ENCODE measurements at regions not wholly inside any gene's neighbourhood (a gene's known extent, or its start where the extent isn't known, plus 50 kb on each side); places are given as distances from the start of the nearest gene placed in this dataset.

DNA sequence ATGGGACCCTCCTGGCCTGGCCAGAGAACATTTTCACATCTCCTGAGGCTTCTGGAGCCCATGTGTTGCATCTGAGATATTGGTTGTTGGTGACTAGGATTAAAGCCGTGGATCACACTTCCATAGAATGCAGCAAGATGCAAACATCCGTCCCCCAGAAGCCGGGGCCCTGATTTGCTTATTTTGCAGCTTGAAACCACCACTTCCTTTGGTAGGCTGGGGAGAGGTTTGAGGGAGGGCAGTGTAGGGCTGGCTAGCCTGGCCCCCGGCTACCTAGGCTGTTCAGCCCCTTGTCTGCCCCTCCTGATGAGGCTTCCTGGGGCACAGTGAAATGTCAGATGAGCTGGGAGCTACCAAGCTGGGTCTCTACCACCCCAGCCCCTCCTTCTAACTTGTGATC, 209.7 kb upstream of the PWP1 start:
- H3K9ac ChIP-seq (ENCODE audit: insufficient read depth, low read depth, low read length): no peak overlapping the region
- FAIRE-seq (no peak), ATAC-seq (no peak), DNase-seq (ENCODE audit: low spot score) (no peak)
- CTCF ChIA-PET (ENCODE audit: low intra/inter-chr PET ratio, low total read pairs): no interaction called here
- H3K36me3 ChIP-seq (replicated peaks in 1 of 2; ENCODE audit: control insufficient read depth in 1 of 2, insufficient read depth in 2 of 2, low read length in 2 of 2): no peaks in the 10 kb centered on the region
- intact Hi-C loops (cut with micrococcal nuclease; ENCODE audit: unreplicated experiment): no loop called here
- POLR2A ChIA-PET: no interaction called here
- no peak overlapping the region for H3K27ac ChIP-seq (ENCODE audit: extremely low read length, insufficient read depth, low read length)
- 0 out of 2 replicates have a peak, but pooled peaks cover 2% of the 10 kb centered on the region for H4K20me1 ChIP-seq (ENCODE audit: insufficient read depth, low read length)
- H2AFZ ChIP-seq (ENCODE audit: low read length): no peak overlapping the region
- no peaks in the 10 kb centered on the region for H3K27me3 ChIP-seq (ENCODE audit: control insufficient read depth in 1 of 2, insufficient read depth in 2 of 2, low read length in 2 of 2)
- no peak overlapping the region for H3K4me3 ChIP-seq (replicated peaks in 1 of 3; ENCODE audit: insufficient read depth in 1 of 3, low read depth in 2 of 3, low read length in 3 of 3)
- H3K9me3 ChIP-seq (ENCODE audit: low read length): no peaks in the 10 kb centered on the region
- TF ChIP-seq ZNF615 (CRISPR knock-in tag; IDR thresholded peaks at IDR 0.05; ENCODE audit: borderline replicate concordance): no peak
- TF ChIP-seq, protein P1, sequence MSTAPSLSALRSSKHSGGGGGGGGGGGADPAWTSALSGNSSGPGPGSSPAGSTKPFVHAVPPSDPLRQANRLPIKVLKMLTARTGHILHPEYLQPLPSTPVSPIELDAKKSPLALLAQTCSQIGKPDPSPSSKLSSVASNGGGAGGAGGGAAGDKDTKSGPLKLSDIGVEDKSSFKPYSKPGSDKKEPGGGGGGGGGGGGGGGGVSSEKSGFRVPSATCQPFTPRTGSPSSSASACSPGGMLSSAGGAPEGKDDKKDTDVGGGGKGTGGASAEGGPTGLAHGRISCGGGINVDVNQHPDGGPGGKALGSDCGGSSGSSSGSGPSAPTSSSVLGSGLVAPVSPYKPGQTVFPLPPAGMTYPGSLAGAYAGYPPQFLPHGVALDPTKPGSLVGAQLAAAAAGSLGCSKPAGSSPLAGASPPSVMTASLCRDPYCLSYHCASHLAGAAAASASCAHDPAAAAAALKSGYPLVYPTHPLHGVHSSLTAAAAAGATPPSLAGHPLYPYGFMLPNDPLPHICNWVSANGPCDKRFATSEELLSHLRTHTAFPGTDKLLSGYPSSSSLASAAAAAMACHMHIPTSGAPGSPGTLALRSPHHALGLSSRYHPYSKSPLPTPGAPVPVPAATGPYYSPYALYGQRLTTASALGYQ (CRISPR knock-in tag; IDR thresholded peaks at IDR 0.05): no peak
- TF ChIP-seq TOPORS (CRISPR knock-in tag; IDR thresholded peaks at IDR 0.05): no peak
- TF ChIP-seq, protein P2, sequence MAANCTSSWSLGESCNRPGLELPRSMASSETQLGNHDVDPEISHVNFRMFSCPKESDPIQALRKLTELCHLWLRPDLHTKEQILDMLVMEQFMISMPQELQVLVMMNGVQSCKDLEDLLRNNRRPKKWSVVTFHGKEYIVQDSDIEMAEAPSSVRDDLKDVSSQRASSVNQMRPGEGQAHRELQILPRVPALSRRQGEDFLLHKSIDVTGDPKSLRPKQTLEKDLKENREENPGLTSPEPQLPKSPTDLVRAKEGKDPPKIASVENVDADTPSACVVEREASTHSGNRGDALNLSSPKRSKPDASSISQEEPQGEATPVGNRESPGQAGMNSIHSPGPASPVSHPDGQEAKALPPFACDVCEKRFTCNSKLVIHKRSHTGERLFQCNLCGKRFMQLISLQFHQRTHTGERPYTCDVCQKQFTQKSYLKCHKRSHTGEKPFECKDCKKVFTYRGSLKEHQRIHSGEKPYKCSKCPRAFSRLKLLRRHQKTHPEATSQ (CRISPR knock-in tag; IDR thresholded peaks at IDR 0.05; ENCODE audit: borderline replicate concordance): no peak
- TF ChIP-seq SIN3B (IDR thresholded peaks at IDR 0.05; ENCODE audit: low read length): no peak
- TF ChIP-seq MTF1 (CRISPR knock-in tag; IDR thresholded peaks at IDR 0.05): no peak
- TF ChIP-seq ZNF713 (CRISPR knock-in tag; IDR thresholded peaks at IDR 0.05): no peak
- no peak for TF ChIP-seq ZC3H4 (CRISPR knock-in tag; IDR thresholded peaks at IDR 0.05; ENCODE audit: borderline replicate concordance)
- no peak for TF ChIP-seq GLI4 (CRISPR knock-in tag; IDR thresholded peaks at IDR 0.05; ENCODE audit: borderline replicate concordance)
- TF ChIP-seq ZSCAN9 (CRISPR knock-in tag; IDR thresholded peaks at IDR 0.05; ENCODE audit: borderline replicate concordance): no peak
- TF ChIP-seq FOXC1 (CRISPR knock-in tag; IDR thresholded peaks at IDR 0.05; ENCODE audit: borderline replicate concordance): no peak
- no peak for TF ChIP-seq HOXA9 (CRISPR knock-in tag; IDR thresholded peaks at IDR 0.05; ENCODE audit: borderline replicate concordance)
- no peaks in the 10 kb centered on the region for H3K79me2 ChIP-seq (ENCODE audit: insufficient read depth, low read length)
- H3K4me1 ChIP-seq (ENCODE audit: insufficient read depth, low read length): peaks cover 27% of the 10 kb centered on the region
- WGBS (ENCODE audit: low lambda C conversion rate): no CpG with 5 or more reads among the region's 4 CpGs
- in situ Hi-C loops (cut with HindIII; ENCODE audit: extremely low pct_ligation_motif_present, low pct_unique_long_range_greater_than_20kb): no loop called here
- H3K4me2 ChIP-seq (ENCODE audit: low read depth, low read length): no peak overlapping the region
- no TSS peak for BruUV-seq (replicated peaks)
